Renal pelvis (tissue), 1 donor: ENCODE measurements at regions not wholly inside any gene's neighbourhood (a gene's known extent, or its start where the extent isn't known, plus 50 kb on each side); places are given as distances from the start of the nearest gene placed in this dataset.
"Not testable (repeated sequence)": the region's sequence is repeated elsewhere in the genome, so short reads cannot be mapped to it uniquely, and the experiment has no call there.

Source experiments
- DNase-seq: peaks from one replicate; pipeline ENCODE4 v3.0.0-alpha.2; 2013

GRCh38 chr13:108003626-108004025, 211.7 kb downstream of the LIG4 start:
- no peak for DNase-seq

- DNase-seq, result no peak
Observed at GRCh38 chr13:108000998-108001397, 214.3 kb downstream of the LIG4 start.

GRCh38 chr13:107999751-108000150, 215.6 kb downstream of the LIG4 start:
- DNase-seq, result no peak

- no peak for DNase-seq
Observed at GRCh38 chr13:107994137-107994536, 221.2 kb downstream of the LIG4 start.

- peak; percentile 11 for DNase-seq
Observed at GRCh38 chr13:107993239-107993949, 221.9 kb downstream of the LIG4 start.

GRCh38 chr13:107992542-107992941, 222.8 kb downstream of the LIG4 start:
- no peak for DNase-seq

GRCh38 chr13:107977071-107977574, 238.2 kb downstream of the LIG4 start:
- no peak for DNase-seq

- DNase-seq, result no peak
Observed at GRCh38 chr13:107976628-107977027, 238.7 kb downstream of the LIG4 start.

- DNase-seq, result no peak
Observed at GRCh38 chr13:107974409-107974808, 240.9 kb downstream of the LIG4 start.

GRCh38 chr13:107969546-107969945, 245.8 kb downstream of the LIG4 start:
- DNase-seq, result no peak

GRCh38 chr13:107968470-107968869, 246.9 kb downstream of the LIG4 start:
- no peak for DNase-seq

GRCh38 chr13:107964395-107964794, 250.9 kb downstream of the LIG4 start:
- DNase-seq, result no peak

GRCh38 chr13:107961849-107962608, 253.3 kb downstream of the LIG4 start:
- no peak for DNase-seq

- no peak for DNase-seq
Observed at GRCh38 chr13:107960301-107960700, 255.0 kb downstream of the LIG4 start.

- no peak for DNase-seq
Observed at GRCh38 chr13:107956889-107957288, 258.4 kb downstream of the LIG4 start.

- no peak for DNase-seq
Observed at GRCh38 chr13:107942030-107942617, 273.2 kb downstream of the LIG4 start.

- no peak for DNase-seq
Observed at GRCh38 chr13:107941345-107942029, 273.8 kb downstream of the LIG4 start.

- DNase-seq, result no peak
Observed at GRCh38 chr13:107937848-107938247, 277.5 kb downstream of the LIG4 start.

GRCh38 chr13:107931056-107931455, 284.3 kb downstream of the LIG4 start:
- no peak for DNase-seq

GRCh38 chr13:107928762-107929161, 286.6 kb downstream of the LIG4 start:
- no peak for DNase-seq

- no peak for DNase-seq
Observed at GRCh38 chr13:107927557-107927956, 287.8 kb downstream of the LIG4 start.

GRCh38 chr13:107926515-107926914, 288.8 kb downstream of the LIG4 start:
- not testable (repeated sequence) for DNase-seq
